Breast epithelium (tissue), 4 donors: ENCODE measurements at regions not wholly inside any gene's neighbourhood (a gene's known extent, or its start where the extent isn't known, plus 50 kb on each side); places are given as distances from the start of the nearest gene placed in this dataset.
"Not testable (repeated sequence)": the region's sequence is repeated elsewhere in the genome, so short reads cannot be mapped to it uniquely, and the experiment has no call there.

Experiments
- DNase-seq, 2 donors: peaks; one replicate each; pipeline ENCODE4 v3.0.0-alpha.2; 2019; ENCODE audit warnings: low spot score in 2 of 2
- H3K27ac ChIP-seq, 2 donors: fragments of 200-600 bp; sonication (generic) in 1 of 2; one replicate each; pipeline ENCODE4 v1.5.1; 2016 to 2019; ENCODE audit warnings: mild to moderate bottlenecking in 1 of 2
- H3K27me3 ChIP-seq, 2 donors: fragments of 200-600 bp; sonication (generic) in 1 of 2; one replicate each; pipeline versions ENCODE4 v1.5.1 to v1.6.0; 2017 to 2019; ENCODE audit warnings: control low read depth in 1 of 2, mild to moderate bottlenecking in 1 of 2
- H3K36me3 ChIP-seq: fragments of 200-600 bp; one replicate; pipeline ENCODE4 v1.5.1; 2019
- H3K4me1 ChIP-seq, 2 donors: fragments of 200-600 bp; sonication (generic); one replicate each; pipeline ENCODE4 v1.5.1; 2016 to 2019; ENCODE audit warnings: control low read depth in 1 of 2
- H3K4me3 ChIP-seq, 3 donors: fragments of 200-600 bp; sonication (generic); 1 replicate in 2 of 3; 2 replicates in 1 of 3; pipeline ENCODE4 v1.5.1; 2016 to 2019; ENCODE audit warnings: mild to moderate bottlenecking in 3 of 3, moderate library complexity in 2 of 3
- H3K9me3 ChIP-seq, 2 donors: fragments of 200-600 bp; sonication (generic) in 1 of 2; one replicate each; pipeline ENCODE4 v1.5.1; 2016 to 2019; ENCODE audit warnings: control low read depth in 1 of 2
- CTCF ChIP-seq, 3 donors: fragments of 450-650 bp; IDR thresholded peaks; one replicate each; pipeline ENCODE4 v1.5.1; 2016 to 2017; ENCODE audit warnings: antibody characterized with exemption in 3 of 3, mild to moderate bottlenecking in 3 of 3, moderate library complexity in 3 of 3
- POLR2A ChIP-seq: fragments of 450-650 bp; IDR thresholded peaks from one replicate; pipeline ENCODE4 v1.6.1; 2016; ENCODE audit warnings: antibody characterized with exemption, mild to moderate bottlenecking, moderate library complexity
- POLR2AphosphoS5 ChIP-seq, 3 donors: sonication (generic); formaldehyde crosslinking; IDR thresholded peaks; one replicate each; pipeline ENCODE4 v1.6.1; 2017; ENCODE audit warnings: antibody characterized with exemption in 3 of 3
- intact Hi-C: fragments of 100-400 bp; cut with DNase I; formaldehyde crosslinking; loops from one replicate; pipeline ENCODE4 v1.15.1; 2023; ENCODE audit warnings: low total_unique reads

GRCh38 chr2:18959200-18959599 lies 369.8 kb upstream of the NT5C1B start:
- intact Hi-C loops: no loop called here
- Histone ChIP-seq H3K36me3 (no peaks in the 10 kb centered on the region), H3K4me3 (no peak overlapping the region), H3K27me3 (no peaks in the 10 kb centered on the region), H3K4me1 (no peaks in the 10 kb centered on the region), H3K27ac (no peak overlapping the region), H3K9me3 (no peaks in the 10 kb centered on the region)
- TF ChIP-seq POLR2A (no peak), POLR2AphosphoS5 (IDR thresholded peaks at IDR 0.05) (no peak), CTCF (IDR thresholded peaks at IDR 0.05) (no peak)
- DNase-seq: no peak

GRCh38 chr2:18957909-18958308 lies 368.5 kb upstream of the NT5C1B start:
- TF ChIP-seq POLR2AphosphoS5 (IDR thresholded peaks at IDR 0.05): no peak
- TF ChIP-seq POLR2A: no peak
- no peak for TF ChIP-seq CTCF (IDR thresholded peaks at IDR 0.05)
- H3K4me1 ChIP-seq: no peaks in the 10 kb centered on the region
- intact Hi-C loops: no loop called here
- H3K27me3 ChIP-seq: no peaks in the 10 kb centered on the region
- H3K9me3 ChIP-seq: no peaks in the 10 kb centered on the region
- H3K36me3 ChIP-seq: no peaks in the 10 kb centered on the region
- no peak overlapping the region for H3K4me3 ChIP-seq
- no peak for DNase-seq
- H3K27ac ChIP-seq: no peak overlapping the region

- Histone ChIP-seq H3K4me3 (no peak overlapping the region), H3K9me3 (no peaks in the 10 kb centered on the region), H3K36me3 (no peaks in the 10 kb centered on the region), H3K4me1 (no peaks in the 10 kb centered on the region), H3K27ac (no peak overlapping the region), H3K27me3 (no peaks in the 10 kb centered on the region)
- intact Hi-C loops: no loop called here
- TF ChIP-seq POLR2A (no peak), CTCF (IDR thresholded peaks at IDR 0.05) (no peak), POLR2AphosphoS5 (IDR thresholded peaks at IDR 0.05) (no peak)
- no peak for DNase-seq
Measured at GRCh38 chr2:18950361-18950851, 361.0 kb upstream of the NT5C1B start.

- no peaks in the 10 kb centered on the region for H3K4me1 ChIP-seq
- H3K27ac ChIP-seq: no peak overlapping the region
- no peaks in the 10 kb centered on the region for H3K27me3 ChIP-seq
- H3K36me3 ChIP-seq: no peaks in the 10 kb centered on the region
- intact Hi-C loops: no loop called here
- no peak overlapping the region for H3K4me3 ChIP-seq
- H3K9me3 ChIP-seq: no peaks in the 10 kb centered on the region
- no peak for TF ChIP-seq POLR2AphosphoS5 (IDR thresholded peaks at IDR 0.05)
- no peak for TF ChIP-seq CTCF (IDR thresholded peaks at IDR 0.05)
- TF ChIP-seq POLR2A: no peak
- no peak for DNase-seq
Measured at GRCh38 chr2:18949871-18950270, 360.5 kb upstream of the NT5C1B start.

GRCh38 chr2:18940184-18940583 lies 350.8 kb upstream of the NT5C1B start:
- intact Hi-C loops: no loop called here
- Histone ChIP-seq H3K36me3 (no peaks in the 10 kb centered on the region), H3K9me3 (no peaks in the 10 kb centered on the region), H3K4me1 (no peaks in the 10 kb centered on the region), H3K27ac (no peak overlapping the region), H3K4me3 (no peak overlapping the region), H3K27me3 (no peaks in the 10 kb centered on the region)
- no peak for DNase-seq
- TF ChIP-seq CTCF (IDR thresholded peaks at IDR 0.05) (no peak), POLR2AphosphoS5 (IDR thresholded peaks at IDR 0.05) (no peak), POLR2A (no peak)

GRCh38 chr2:18939740-18940139 lies 350.4 kb upstream of the NT5C1B start:
- H3K9me3 ChIP-seq, DNase-seq, H3K27ac ChIP-seq, H3K27me3 ChIP-seq, H3K4me3 ChIP-seq, H3K4me1 ChIP-seq, intact Hi-C loops, H3K36me3 ChIP-seq: not testable (repeated sequence)
